Endothelial cell (in vitro differentiated cells): ENCODE measurements at regions not wholly inside any gene's neighbourhood (a gene's known extent, or its start where the extent isn't known, plus 50 kb on each side); places are given as distances from the start of the nearest gene placed in this dataset.

Experiments used
- DNase-seq: peaks from one replicate; pipeline ENCODE4 v3.0.0; 2021; ENCODE audit warnings: low spot score
- H3K27ac Mint-ChIP-seq: one replicate; pipeline ENCODE4 v1.8.0; 2021; ENCODE audit warnings: mixed read lengths, inconsistent platforms; ENCODE audit not compliant: unreplicated experiment
- H3K27me3 Mint-ChIP-seq: one replicate; pipeline ENCODE4 v1.8.0; 2021; ENCODE audit warnings: mild to moderate bottlenecking, moderate library complexity, mixed read lengths, inconsistent platforms; ENCODE audit not compliant: unreplicated experiment
- H3K36me3 Mint-ChIP-seq: one replicate; pipeline ENCODE4 v1.8.0; 2021; ENCODE audit warnings: mild to moderate bottlenecking, low read depth, mixed read lengths, inconsistent platforms; ENCODE audit not compliant: unreplicated experiment
- H3K4me1 Mint-ChIP-seq: one replicate; pipeline ENCODE4 v1.8.0; 2021; ENCODE audit warnings: mild to moderate bottlenecking, mixed read lengths, inconsistent platforms; ENCODE audit not compliant: unreplicated experiment
- H3K4me3 Mint-ChIP-seq: one replicate; pipeline ENCODE4 v1.8.0; 2021; ENCODE audit warnings: mild to moderate bottlenecking, mixed read lengths, inconsistent platforms; ENCODE audit not compliant: unreplicated experiment
- H3K9me3 Mint-ChIP-seq: one replicate; pipeline ENCODE4 v1.8.0; 2021; ENCODE audit warnings: mixed read lengths, inconsistent platforms; ENCODE audit not compliant: unreplicated experiment
- CTCF ChIP-seq: fragments of 200-600 bp; sonication (generic); IDR thresholded peaks from one replicate; pipeline ENCODE4 v1.5.0; 2021; ENCODE audit warnings: antibody characterized with exemption; ENCODE audit not compliant: unreplicated experiment

GRCh38 chr1:73868810-73869336 is 329.1 kb downstream of the LRRIQ3 start:
- H3K9me3 Mint-ChIP-seq, result no peaks in the 10 kb centered on the region
- no peaks in the 10 kb centered on the region for H3K27me3 Mint-ChIP-seq
- no peak for TF ChIP-seq CTCF
- H3K27ac Mint-ChIP-seq, result no peak overlapping the region
- no peak for DNase-seq
- H3K36me3 Mint-ChIP-seq, result no peaks in the 10 kb centered on the region
- no peak overlapping the region for H3K4me3 Mint-ChIP-seq
- peaks cover 9% of the 10 kb centered on the region for H3K4me1 Mint-ChIP-seq

- no peaks in the 10 kb centered on the region for H3K9me3 Mint-ChIP-seq
- no peak overlapping the region for H3K27ac Mint-ChIP-seq
- no peak for TF ChIP-seq CTCF
- no peak overlapping the region for H3K4me3 Mint-ChIP-seq
- peaks cover 4% of the 10 kb centered on the region for H3K4me1 Mint-ChIP-seq
- no peak for DNase-seq
- H3K27me3 Mint-ChIP-seq, result no peaks in the 10 kb centered on the region
- H3K36me3 Mint-ChIP-seq, result no peaks in the 10 kb centered on the region
These were observed 335.6 kb downstream of the LRRIQ3 start for GRCh38 chr1:73862355-73862754.

GRCh38 chr1:73860421-73860950 is 337.5 kb downstream of the LRRIQ3 start:
- peaks cover 4% of the 10 kb centered on the region for H3K4me1 Mint-ChIP-seq
- no peaks in the 10 kb centered on the region for H3K27me3 Mint-ChIP-seq
- H3K27ac Mint-ChIP-seq, result no peak overlapping the region
- H3K36me3 Mint-ChIP-seq, result no peaks in the 10 kb centered on the region
- H3K4me3 Mint-ChIP-seq, result no peak overlapping the region
- no peaks in the 10 kb centered on the region for H3K9me3 Mint-ChIP-seq
- DNase-seq, result no peak
- no peak for TF ChIP-seq CTCF

- H3K27ac Mint-ChIP-seq, result no peak overlapping the region
- no peak for TF ChIP-seq CTCF
- no peaks in the 10 kb centered on the region for H3K9me3 Mint-ChIP-seq
- DNase-seq, result no peak
- no peaks in the 10 kb centered on the region for H3K36me3 Mint-ChIP-seq
- no peak overlapping the region for H3K4me3 Mint-ChIP-seq
- no peaks in the 10 kb centered on the region for H3K27me3 Mint-ChIP-seq
- H3K4me1 Mint-ChIP-seq, result peaks cover 4% of the 10 kb centered on the region
These were observed 338.7 kb downstream of the LRRIQ3 start for GRCh38 chr1:73859227-73859626.

GRCh38 chr1:73854527-73854926 is 343.4 kb downstream of the LRRIQ3 start:
- no peak overlapping the region for H3K27ac Mint-ChIP-seq
- no peaks in the 10 kb centered on the region for H3K4me1 Mint-ChIP-seq
- H3K36me3 Mint-ChIP-seq, result no peaks in the 10 kb centered on the region
- H3K4me3 Mint-ChIP-seq, result no peak overlapping the region
- no peaks in the 10 kb centered on the region for H3K9me3 Mint-ChIP-seq
- DNase-seq, result no peak
- TF ChIP-seq CTCF, result no peak
- no peaks in the 10 kb centered on the region for H3K27me3 Mint-ChIP-seq
